ENCODE measurements at regions not wholly inside any gene's neighbourhood (a gene's known extent, or its start where the extent isn't known, plus 50 kb on each side); places are given as distances from the start of the nearest gene placed in this dataset.

- TF ChIP-seq YY1 (IDR thresholded peaks at IDR 0.05; ENCODE audit: insufficient read depth, insufficient read length) (no peak), SUZ12 (IDR thresholded peaks at IDR 0.05; ENCODE audit: extremely low read depth, insufficient read depth, insufficient read length) (no peak), ZNF274 (IDR thresholded peaks at IDR 0.05; ENCODE audit: low read depth, low read length) (no peak)
These were observed 104.5 kb upstream of the NECTIN3 start for GRCh38 chr3:110966966-110967663.

Measured in NT2/D1 (cell line).